Islet precursor cell (in vitro differentiated cells): ENCODE measurements at regions not wholly inside any gene's neighbourhood (a gene's known extent, or its start where the extent isn't known, plus 50 kb on each side); places are given as distances from the start of the nearest gene placed in this dataset.
"Not testable (repeated sequence)": the region's sequence is repeated elsewhere in the genome, so short reads cannot be mapped to it uniquely, and the experiment has no call there.

ENCODE experiments used
- DNase-seq: peaks from one replicate; pipeline ENCODE4 v3.0.0-alpha.2; 2018

DNA sequence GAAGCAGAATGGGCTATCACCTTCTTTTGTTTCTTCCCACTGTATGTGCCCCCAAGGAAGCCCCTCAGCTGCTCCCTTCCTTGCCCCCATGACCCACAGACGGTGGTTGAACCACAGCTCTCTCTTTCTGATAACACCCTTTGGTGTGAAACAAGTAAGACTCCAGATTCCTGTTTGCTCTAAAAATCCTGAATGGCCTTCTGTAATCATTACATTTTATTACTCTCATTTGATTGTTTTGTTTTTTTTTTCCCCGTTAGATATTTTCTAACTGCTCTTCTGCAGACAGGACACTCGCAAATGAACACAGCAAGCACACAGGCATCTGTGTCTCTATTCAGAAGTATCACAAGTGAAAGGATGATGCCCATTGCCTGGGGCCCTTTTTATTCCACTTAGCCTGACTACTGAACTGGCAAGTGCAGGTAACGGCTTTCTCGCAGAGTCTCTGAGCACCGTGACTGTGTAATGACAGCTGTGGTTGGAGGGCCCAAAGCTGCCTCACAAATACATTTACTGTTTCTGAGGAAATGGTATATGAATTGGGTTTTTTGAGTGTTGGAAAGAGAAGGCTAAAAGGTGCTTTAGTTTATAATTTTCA lies 59.3 kb downstream of the OXGR1 start:
- peak; percentile 63 for DNase-seq

DNA sequence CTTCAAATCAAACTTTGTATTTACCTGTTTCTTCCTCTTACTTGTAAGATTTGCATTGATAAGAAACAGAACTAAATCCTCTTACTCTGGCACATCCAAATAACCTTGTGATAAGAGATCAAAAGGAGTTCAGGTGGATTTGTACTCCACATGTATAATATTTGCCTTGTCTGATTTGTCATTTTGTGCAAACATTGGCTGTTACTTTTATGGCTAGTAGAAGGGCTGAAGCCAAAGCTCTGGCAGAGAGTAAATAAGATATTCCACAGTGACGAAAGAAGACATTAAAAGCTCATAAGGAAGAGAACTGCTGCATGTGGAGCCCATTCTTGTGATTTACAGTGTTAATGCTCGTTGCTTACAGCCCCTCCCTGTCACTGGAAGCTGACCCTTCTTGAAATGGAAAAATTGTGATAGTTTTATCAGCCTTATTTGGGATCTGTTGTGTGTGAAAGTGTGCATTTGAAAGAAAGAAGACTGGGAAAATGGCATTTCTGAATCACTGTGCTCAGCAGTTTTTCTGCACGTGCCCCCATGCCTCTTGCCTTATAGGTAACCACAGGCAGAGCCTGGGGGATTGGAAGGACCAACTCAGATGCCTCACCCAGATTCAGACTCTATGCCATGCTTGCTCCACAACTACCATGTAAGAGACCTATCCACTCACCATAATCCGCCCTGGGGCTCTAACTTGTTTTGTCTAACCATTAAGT lies 68.2 kb downstream of the OXGR1 start:
- DNase-seq: no peak

DNA sequence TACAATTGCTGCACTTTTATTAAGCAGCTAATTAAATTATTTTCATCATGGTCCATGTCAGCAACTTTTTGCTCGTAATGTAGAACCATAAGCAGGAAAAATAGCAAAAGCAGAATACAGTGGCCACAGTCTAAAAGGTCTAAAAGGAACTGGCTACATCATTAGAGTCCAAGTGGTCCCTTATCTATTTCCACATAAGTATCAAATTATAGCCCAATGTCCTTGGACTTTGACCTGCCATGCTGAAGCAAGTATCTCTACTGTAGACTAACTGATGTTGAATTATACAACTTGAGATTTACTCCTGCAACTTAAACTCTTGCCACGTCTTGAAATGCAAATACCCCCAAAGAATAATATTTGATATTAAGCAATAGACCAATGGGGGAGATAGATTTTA lies 68.8 kb downstream of the OXGR1 start:
- no peak for DNase-seq

DNA sequence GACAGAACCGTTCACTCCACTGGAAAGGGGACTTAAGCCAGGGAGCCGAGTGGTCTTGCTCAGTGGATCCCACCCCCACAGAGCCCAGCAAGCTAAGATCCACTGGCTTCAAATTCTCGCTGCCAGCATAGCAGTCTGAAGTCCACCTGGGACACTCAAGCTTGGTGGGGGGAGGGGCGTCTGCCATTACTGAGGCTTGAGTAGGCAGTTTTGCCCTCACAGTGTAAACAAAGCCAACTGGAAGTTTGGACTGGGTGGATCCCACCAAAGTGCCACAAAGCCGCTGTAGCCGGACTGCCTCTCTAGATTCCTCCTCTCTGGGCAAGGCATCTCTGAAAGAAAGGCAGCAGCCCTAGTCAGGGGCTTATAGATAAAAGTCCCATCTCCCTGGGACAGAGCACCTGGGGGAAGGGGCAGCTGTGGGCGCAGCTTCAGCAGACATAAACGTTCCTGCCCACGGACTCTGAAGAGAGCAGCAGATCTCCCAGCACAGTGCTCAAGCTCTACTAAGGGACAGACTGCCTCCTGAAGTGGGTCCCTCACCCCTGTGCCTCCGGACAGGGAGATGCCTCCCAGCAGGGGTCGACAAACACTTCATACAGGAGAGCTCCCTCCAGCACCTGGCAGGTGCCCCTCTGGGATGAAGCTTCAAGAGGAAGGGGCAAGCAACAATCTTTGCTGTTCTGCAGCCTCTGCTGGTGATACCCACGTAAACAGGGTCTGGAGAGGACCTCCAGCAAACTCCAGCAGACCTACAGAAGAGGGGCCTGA lies 75.2 kb downstream of the OXGR1 start:
- not testable (repeated sequence) for DNase-seq

DNA sequence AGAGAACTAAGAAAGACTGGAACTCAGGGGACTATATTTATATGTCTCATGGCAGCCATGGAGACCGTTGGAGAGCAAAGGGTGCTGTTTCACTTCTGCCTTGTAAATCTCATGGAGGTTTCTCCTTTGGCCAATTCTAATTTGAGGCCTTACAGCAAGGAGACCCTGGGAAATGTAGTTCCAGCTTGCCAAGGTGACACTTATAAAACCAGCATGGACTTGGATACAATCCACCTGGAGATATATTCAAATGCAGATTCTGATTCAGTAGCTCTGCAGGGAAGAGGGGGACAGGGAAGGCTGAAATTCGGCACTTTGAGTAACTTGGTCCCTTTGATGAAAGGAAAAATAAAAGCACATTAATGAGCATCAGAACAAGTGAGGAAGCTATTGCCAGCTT lies 90.0 kb downstream of the OXGR1 start:
- DNase-seq: no peak

DNA sequence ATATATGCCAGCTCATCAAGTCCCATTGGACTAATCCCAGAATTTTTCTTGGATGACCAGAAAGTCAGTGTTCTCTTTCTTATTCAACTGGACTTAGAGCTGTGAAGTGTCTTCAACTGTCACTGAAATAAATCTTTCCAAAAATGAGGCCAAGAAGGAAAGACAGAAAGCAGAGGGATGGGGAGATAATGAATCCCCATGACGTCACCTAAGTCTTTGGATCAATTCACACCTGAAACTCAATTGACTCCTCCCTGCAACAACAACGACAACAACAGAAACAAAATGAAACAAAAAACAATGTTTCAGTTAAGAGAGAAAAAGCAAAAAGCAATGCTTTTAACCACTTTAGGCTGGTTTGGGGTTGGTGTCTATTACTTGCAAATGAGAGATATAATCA lies 91.2 kb downstream of the OXGR1 start:
- DNase-seq: no peak

DNA sequence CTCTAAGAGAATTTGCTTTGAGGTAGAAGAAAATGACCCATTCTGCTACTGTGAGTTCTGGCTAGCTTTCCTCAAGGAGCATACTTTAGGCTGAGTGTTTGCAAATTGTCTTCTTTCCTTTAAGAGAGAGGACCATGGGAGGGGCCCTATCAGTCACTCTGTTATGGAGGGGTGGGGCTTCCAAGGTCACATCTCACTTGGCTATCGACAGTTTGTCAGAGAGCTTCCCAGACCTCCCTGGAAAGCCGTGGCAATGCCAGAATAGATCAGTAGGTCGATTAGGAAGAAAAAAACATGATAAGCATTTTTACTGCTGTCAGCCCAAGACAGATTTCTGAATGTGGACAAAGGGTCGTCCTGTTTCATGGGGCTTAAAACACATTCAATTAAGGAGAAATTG lies 93.3 kb downstream of the OXGR1 start:
- DNase-seq: peak; percentile 80

DNA sequence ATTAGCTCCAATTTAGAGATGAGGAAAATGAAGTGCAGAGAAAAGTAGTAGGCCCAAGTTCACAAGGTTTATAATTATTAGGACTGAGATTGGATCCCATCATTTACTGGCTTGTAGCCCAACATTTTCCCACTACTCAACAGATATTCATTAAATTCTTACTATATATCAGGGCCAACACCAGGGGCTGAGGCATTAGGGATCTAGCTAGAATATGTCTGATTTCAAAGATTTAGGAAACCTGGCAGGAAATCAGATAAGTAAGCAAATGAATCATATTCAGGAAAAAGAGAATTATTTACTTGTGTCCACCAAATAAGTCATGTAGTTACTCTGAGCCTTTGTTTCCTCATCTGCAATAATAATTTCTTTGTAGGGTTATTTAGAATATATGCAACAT lies 94.3 kb downstream of the OXGR1 start:
- no peak for DNase-seq

DNA sequence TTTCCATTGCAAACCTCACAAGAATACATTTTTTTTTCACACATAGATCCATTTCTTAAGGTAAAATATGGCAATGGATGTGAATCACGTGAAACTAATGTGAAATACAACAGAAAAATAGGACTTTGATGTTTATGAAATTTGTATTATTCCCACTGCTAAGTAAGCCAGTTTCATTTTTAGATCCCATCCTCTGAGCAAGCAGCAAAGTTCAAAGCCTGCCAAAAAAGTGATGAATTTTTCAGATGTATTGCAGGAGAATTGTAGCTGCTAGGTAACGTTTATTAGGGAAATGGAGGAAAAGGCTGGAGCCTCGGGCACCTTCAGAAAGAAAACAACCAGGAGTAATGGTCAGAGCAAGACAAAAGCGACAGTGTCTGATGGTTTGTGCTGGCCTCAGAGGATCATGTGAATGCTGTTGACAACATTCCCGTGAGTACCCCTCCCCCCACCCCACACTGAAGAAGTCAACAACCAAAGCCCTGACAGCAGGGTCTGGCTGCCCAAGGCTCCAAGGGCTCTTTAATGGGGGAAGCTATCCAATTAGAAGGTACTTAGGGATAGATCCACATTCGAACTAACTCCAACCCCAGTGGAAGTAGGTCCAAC lies 95.5 kb downstream of the OXGR1 start:
- peak; percentile 92 for DNase-seq

DNA sequence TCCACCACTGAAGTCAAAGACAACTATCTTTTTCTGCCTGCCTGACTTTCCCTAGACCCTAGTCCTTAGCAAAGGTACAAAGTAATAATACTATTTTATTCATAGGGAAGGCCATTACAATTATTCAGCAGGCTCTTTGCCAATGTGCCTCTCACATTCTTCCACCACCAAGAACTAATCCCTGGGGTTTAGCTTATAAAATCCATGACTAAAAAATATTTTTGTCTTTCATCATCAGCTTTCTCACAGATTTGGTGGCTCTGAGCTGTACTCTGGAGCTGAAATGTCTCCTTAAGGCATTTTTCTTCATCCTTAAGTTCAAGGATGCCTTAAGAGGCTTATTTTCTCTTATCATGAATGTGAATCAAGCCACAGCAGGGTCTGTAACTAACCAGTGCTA lies 96.1 kb downstream of the OXGR1 start:
- no peak for DNase-seq
